ENCODE measurements at regions not wholly inside any gene's neighbourhood (a gene's known extent, or its start where the extent isn't known, plus 50 kb on each side); places are given as distances from the start of the nearest gene placed in this dataset.

GRCh38 chr11:131073167-131073566 is 156.9 kb upstream of the SNX19 start:
- no peak for DNase-seq (ENCODE audit: low spot score)
- H3K4me1 Mint-ChIP-seq, result no peaks in the 10 kb centered on the region
- no peaks in the 10 kb centered on the region for H3K36me3 Mint-ChIP-seq
- H3K27ac Mint-ChIP-seq, result no peak overlapping the region
- peaks cover 8% of the 10 kb centered on the region for H3K9me3 Mint-ChIP-seq
- TF ChIP-seq GABPB1 (CRISPR knock-in tag; IDR thresholded peaks at IDR 0.05), result no peak
- no peak for TF ChIP-seq ZNF121 (CRISPR knock-in tag; IDR thresholded peaks at IDR 0.05)
- TF ChIP-seq SMAD4 (CRISPR knock-in tag; IDR thresholded peaks at IDR 0.05), result no peak
- no peak for TF ChIP-seq MXD4 (CRISPR knock-in tag; IDR thresholded peaks at IDR 0.05; ENCODE audit: borderline replicate concordance)
- TF ChIP-seq, protein P1, sequence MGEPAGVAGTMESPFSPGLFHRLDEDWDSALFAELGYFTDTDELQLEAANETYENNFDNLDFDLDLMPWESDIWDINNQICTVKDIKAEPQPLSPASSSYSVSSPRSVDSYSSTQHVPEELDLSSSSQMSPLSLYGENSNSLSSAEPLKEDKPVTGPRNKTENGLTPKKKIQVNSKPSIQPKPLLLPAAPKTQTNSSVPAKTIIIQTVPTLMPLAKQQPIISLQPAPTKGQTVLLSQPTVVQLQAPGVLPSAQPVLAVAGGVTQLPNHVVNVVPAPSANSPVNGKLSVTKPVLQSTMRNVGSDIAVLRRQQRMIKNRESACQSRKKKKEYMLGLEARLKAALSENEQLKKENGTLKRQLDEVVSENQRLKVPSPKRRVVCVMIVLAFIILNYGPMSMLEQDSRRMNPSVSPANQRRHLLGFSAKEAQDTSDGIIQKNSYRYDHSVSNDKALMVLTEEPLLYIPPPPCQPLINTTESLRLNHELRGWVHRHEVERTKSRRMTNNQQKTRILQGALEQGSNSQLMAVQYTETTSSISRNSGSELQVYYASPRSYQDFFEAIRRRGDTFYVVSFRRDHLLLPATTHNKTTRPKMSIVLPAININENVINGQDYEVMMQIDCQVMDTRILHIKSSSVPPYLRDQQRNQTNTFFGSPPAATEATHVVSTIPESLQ (CRISPR knock-in tag; IDR thresholded peaks at IDR 0.05), result no peak
- TF ChIP-seq TEAD4 (CRISPR knock-in tag; IDR thresholded peaks at IDR 0.05), result no peak
- no peak for TF ChIP-seq JAZF1 (CRISPR knock-in tag; IDR thresholded peaks at IDR 0.05)
- TF ChIP-seq, protein P2, sequence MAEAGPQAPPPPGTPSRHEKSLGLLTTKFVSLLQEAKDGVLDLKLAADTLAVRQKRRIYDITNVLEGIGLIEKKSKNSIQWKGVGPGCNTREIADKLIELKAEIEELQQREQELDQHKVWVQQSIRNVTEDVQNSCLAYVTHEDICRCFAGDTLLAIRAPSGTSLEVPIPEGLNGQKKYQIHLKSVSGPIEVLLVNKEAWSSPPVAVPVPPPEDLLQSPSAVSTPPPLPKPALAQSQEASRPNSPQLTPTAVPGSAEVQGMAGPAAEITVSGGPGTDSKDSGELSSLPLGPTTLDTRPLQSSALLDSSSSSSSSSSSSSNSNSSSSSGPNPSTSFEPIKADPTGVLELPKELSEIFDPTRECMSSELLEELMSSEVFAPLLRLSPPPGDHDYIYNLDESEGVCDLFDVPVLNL (CRISPR knock-in tag; IDR thresholded peaks at IDR 0.05; ENCODE audit: borderline replicate concordance, low read depth), result no peak
- no peak for TF ChIP-seq TP53 (CRISPR knock-in tag; IDR thresholded peaks at IDR 0.05)
- ChIA-PET CTCF (interaction anchor here (1.8 kb wide), 1 partner anchor 9 kb away, joined by 5 read pairs; no protein-coding TSS in a partner anchor), POLR2A (no interaction called here)
- H3K27me3 Mint-ChIP-seq (ENCODE audit: low read depth), result no peaks in the 10 kb centered on the region
- no peak for ATAC-seq
- no peak overlapping the region for H3K4me3 Mint-ChIP-seq

DNA sequence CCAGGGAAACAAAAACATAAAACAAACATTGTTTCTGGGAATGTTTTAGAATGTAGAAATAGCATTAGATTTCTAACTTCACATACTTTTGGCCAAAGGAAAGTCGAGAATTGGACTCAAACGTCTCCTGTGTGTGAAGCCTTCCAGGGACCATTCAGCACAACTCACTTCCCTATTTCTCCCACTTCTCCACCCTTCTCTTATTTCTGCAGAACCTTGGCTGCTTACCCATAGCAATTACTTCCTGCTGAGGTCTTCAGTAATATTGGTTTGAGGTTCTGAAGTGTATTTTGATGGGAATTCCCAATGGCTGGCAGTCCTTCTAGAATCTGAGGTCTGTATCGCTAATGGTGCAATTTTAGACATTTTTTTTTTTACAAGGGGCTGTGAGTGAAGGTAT is 158.3 kb upstream of the SNX19 start:
- DNase-seq (ENCODE audit: low spot score) (no peak), ATAC-seq (no peak)
- TF ChIP-seq ZNF425 (CRISPR knock-in tag; conservative IDR thresholded peaks at IDR 0.05), result no peak
- TF ChIP-seq HMGA2 (CRISPR knock-in tag; IDR thresholded peaks at IDR 0.05), result no peak
- TF ChIP-seq, protein P3, sequence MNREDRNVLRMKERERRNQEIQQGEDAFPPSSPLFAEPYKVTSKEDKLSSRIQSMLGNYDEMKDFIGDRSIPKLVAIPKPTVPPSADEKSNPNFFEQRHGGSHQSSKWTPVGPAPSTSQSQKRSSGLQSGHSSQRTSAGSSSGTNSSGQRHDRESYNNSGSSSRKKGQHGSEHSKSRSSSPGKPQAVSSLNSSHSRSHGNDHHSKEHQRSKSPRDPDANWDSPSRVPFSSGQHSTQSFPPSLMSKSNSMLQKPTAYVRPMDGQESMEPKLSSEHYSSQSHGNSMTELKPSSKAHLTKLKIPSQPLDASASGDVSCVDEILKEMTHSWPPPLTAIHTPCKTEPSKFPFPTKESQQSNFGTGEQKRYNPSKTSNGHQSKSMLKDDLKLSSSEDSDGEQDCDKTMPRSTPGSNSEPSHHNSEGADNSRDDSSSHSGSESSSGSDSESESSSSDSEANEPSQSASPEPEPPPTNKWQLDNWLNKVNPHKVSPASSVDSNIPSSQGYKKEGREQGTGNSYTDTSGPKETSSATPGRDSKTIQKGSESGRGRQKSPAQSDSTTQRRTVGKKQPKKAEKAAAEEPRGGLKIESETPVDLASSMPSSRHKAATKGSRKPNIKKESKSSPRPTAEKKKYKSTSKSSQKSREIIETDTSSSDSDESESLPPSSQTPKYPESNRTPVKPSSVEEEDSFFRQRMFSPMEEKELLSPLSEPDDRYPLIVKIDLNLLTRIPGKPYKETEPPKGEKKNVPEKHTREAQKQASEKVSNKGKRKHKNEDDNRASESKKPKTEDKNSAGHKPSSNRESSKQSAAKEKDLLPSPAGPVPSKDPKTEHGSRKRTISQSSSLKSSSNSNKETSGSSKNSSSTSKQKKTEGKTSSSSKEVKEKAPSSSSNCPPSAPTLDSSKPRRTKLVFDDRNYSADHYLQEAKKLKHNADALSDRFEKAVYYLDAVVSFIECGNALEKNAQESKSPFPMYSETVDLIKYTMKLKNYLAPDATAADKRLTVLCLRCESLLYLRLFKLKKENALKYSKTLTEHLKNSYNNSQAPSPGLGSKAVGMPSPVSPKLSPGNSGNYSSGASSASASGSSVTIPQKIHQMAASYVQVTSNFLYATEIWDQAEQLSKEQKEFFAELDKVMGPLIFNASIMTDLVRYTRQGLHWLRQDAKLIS (CRISPR knock-in tag; IDR thresholded peaks at IDR 0.05; ENCODE audit: borderline replicate concordance), result no peak
- no peak for TF ChIP-seq MXD4 (CRISPR knock-in tag; IDR thresholded peaks at IDR 0.05; ENCODE audit: borderline replicate concordance)
- no peak for TF ChIP-seq CREM (CRISPR knock-in tag; IDR thresholded peaks at IDR 0.05)
- Mint-ChIP-seq H3K27me3 (ENCODE audit: low read depth) (no peaks in the 10 kb centered on the region), H3K27ac (no peak overlapping the region), H3K4me3 (no peak overlapping the region), H3K4me1 (no peaks in the 10 kb centered on the region), H3K9me3 (peaks cover 7% of the 10 kb centered on the region), H3K36me3 (no peaks in the 10 kb centered on the region)
- POLR2A ChIA-PET, result no interaction called here
- CTCF ChIA-PET, result interaction anchor here (1.2 to 1.8 kb wide), 2 partner anchors 10 kb away, joined by 4 to 5 read pairs; no protein-coding TSS in a partner anchor

- POLR2A ChIA-PET, result no interaction called here
- DNase-seq (ENCODE audit: low spot score), result no peak
- Mint-ChIP-seq H3K4me3 (no peak overlapping the region), H3K27ac (no peak overlapping the region), H3K27me3 (ENCODE audit: low read depth) (no peaks in the 10 kb centered on the region), H3K9me3 (peaks cover 9% of the 10 kb centered on the region), H3K4me1 (no peaks in the 10 kb centered on the region), H3K36me3 (no peaks in the 10 kb centered on the region; the same call in 1 of the 2 replicates)
- CTCF ChIA-PET, result no interaction called here
- no peak for ATAC-seq
- TF ChIP-seq ZNF671 (CRISPR knock-in tag; IDR thresholded peaks at IDR 0.05) (no peak), FOXJ3 (CRISPR knock-in tag; IDR thresholded peaks at IDR 0.05; ENCODE audit: borderline replicate concordance) (no peak)
- TF ChIP-seq, protein P4, sequence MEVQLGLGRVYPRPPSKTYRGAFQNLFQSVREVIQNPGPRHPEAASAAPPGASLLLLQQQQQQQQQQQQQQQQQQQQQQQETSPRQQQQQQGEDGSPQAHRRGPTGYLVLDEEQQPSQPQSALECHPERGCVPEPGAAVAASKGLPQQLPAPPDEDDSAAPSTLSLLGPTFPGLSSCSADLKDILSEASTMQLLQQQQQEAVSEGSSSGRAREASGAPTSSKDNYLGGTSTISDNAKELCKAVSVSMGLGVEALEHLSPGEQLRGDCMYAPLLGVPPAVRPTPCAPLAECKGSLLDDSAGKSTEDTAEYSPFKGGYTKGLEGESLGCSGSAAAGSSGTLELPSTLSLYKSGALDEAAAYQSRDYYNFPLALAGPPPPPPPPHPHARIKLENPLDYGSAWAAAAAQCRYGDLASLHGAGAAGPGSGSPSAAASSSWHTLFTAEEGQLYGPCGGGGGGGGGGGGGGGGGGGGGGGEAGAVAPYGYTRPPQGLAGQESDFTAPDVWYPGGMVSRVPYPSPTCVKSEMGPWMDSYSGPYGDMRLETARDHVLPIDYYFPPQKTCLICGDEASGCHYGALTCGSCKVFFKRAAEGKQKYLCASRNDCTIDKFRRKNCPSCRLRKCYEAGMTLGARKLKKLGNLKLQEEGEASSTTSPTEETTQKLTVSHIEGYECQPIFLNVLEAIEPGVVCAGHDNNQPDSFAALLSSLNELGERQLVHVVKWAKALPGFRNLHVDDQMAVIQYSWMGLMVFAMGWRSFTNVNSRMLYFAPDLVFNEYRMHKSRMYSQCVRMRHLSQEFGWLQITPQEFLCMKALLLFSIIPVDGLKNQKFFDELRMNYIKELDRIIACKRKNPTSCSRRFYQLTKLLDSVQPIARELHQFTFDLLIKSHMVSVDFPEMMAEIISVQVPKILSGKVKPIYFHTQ (CRISPR knock-in tag; IDR thresholded peaks at IDR 0.05), result no peak
- TF ChIP-seq, protein P5, sequence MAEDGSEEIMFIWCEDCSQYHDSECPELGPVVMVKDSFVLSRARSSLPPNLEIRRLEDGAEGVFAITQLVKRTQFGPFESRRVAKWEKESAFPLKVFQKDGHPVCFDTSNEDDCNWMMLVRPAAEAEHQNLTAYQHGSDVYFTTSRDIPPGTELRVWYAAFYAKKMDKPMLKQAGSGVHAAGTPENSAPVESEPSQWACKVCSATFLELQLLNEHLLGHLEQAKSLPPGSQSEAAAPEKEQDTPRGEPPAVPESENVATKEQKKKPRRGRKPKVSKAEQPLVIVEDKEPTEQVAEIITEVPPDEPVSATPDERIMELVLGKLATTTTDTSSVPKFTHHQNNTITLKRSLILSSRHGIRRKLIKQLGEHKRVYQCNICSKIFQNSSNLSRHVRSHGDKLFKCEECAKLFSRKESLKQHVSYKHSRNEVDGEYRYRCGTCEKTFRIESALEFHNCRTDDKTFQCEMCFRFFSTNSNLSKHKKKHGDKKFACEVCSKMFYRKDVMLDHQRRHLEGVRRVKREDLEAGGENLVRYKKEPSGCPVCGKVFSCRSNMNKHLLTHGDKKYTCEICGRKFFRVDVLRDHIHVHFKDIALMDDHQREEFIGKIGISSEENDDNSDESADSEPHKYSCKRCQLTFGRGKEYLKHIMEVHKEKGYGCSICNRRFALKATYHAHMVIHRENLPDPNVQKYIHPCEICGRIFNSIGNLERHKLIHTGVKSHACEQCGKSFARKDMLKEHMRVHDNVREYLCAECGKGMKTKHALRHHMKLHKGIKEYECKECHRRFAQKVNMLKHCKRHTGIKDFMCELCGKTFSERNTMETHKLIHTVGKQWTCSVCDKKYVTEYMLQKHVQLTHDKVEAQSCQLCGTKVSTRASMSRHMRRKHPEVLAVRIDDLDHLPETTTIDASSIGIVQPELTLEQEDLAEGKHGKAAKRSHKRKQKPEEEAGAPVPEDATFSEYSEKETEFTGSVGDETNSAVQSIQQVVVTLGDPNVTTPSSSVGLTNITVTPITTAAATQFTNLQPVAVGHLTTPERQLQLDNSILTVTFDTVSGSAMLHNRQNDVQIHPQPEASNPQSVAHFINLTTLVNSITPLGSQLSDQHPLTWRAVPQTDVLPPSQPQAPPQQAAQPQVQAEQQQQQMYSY (CRISPR knock-in tag; IDR thresholded peaks at IDR 0.05), result no peak
Observed at GRCh38 chr11:131077340-131077739, 161.1 kb upstream of the SNX19 start.
